ENCODE measurements at regions not wholly inside any gene's neighbourhood (a gene's known extent, or its start where the extent isn't known, plus 50 kb on each side); places are given as distances from the start of the nearest gene placed in this dataset.
"Not testable (repeated sequence)": the region's sequence is repeated elsewhere in the genome, so short reads cannot be mapped to it uniquely, and the experiment has no call there.

- Histone ChIP-seq H3K4me1 (ENCODE audit: insufficient read depth) (no peaks in the 10 kb centered on the region), H3K4me2 (ENCODE audit: unreplicated experiment) (no peak overlapping the region), H3K9ac (no peak overlapping the region), H3F3A (ENCODE audit: insufficient read depth) (no peaks in the 10 kb centered on the region), H3K36me3 (ENCODE audit: low read depth) (no peaks in the 10 kb centered on the region), H3K27me3 (replicated peaks; ENCODE audit: insufficient read depth) (no peaks in the 10 kb centered on the region), H3K27ac (no peak overlapping the region), H3K9me3 (ENCODE audit: low read depth) (peaks cover 12% of the 10 kb centered on the region), H2AFZ (no peak overlapping the region), H3K4me3 (no peak overlapping the region), H3K9me2 (ENCODE audit: insufficient read depth) (no peaks in the 10 kb centered on the region), H4K20me1 (ENCODE audit: insufficient read depth) (no peaks in the 10 kb centered on the region), H3K79me2 (ENCODE audit: insufficient read depth) (no peaks in the 10 kb centered on the region)
- no peak for DNase-seq
- TF ChIP-seq EZH2phosphoT487 (IDR thresholded peaks at IDR 0.05; ENCODE audit: insufficient read depth, low read depth) (no peak), EZH2 (IDR thresholded peaks at IDR 0.05; ENCODE audit: insufficient read depth, poor library complexity, severe bottlenecking) (no peak)
- in situ Hi-C loops (cut with MboI): no loop called here
These were observed 1513.9 kb upstream of the PCDH10 start for GRCh38 chr4:131635191-131635590.

GRCh38 chr4:131638781-131639180 is 1510.3 kb upstream of the PCDH10 start:
- H3K4me2 ChIP-seq (ENCODE audit: unreplicated experiment): no peak overlapping the region
- H3K9ac ChIP-seq: no peak overlapping the region
- no peaks in the 10 kb centered on the region for H3K79me2 ChIP-seq (ENCODE audit: insufficient read depth)
- H3K4me1 ChIP-seq (ENCODE audit: insufficient read depth): no peaks in the 10 kb centered on the region
- no peaks in the 10 kb centered on the region for H3F3A ChIP-seq (ENCODE audit: insufficient read depth)
- no peaks in the 10 kb centered on the region for H3K9me2 ChIP-seq (ENCODE audit: insufficient read depth)
- no peaks in the 10 kb centered on the region for H4K20me1 ChIP-seq (ENCODE audit: insufficient read depth)
- no peaks in the 10 kb centered on the region for H3K36me3 ChIP-seq (ENCODE audit: low read depth)
- no peaks in the 10 kb centered on the region for H3K27me3 ChIP-seq (replicated peaks; ENCODE audit: insufficient read depth)
- WGBS, 2 experiments (ENCODE audit: low coverage in 1 of 2, low lambda C conversion rate in 2 of 2, missing lambda C conversion rate in 2 of 2): 33% methylated on average over 2 of the region's 2 CpGs
- DNase-seq: no peak
- TF ChIP-seq EZH2phosphoT487 (IDR thresholded peaks at IDR 0.05; ENCODE audit: insufficient read depth, low read depth): no peak
- no peak for TF ChIP-seq EZH2 (IDR thresholded peaks at IDR 0.05; ENCODE audit: insufficient read depth, poor library complexity, severe bottlenecking)
- in situ Hi-C loops (cut with MboI): no loop called here
- H2AFZ ChIP-seq: no peak overlapping the region
- no peak overlapping the region for H3K4me3 ChIP-seq
- H3K9me3 ChIP-seq (ENCODE audit: low read depth): peaks cover 12% of the 10 kb centered on the region
- H3K27ac ChIP-seq: no peak overlapping the region

GRCh38 chr4:131644619-131645018 is 1504.5 kb upstream of the PCDH10 start:
- Histone ChIP-seq H3K4me1 (ENCODE audit: insufficient read depth) (no peaks in the 10 kb centered on the region), H3K27ac (no peak overlapping the region), H4K20me1 (ENCODE audit: insufficient read depth) (no peaks in the 10 kb centered on the region), H3K4me3 (no peak overlapping the region), H3K4me2 (ENCODE audit: unreplicated experiment) (no peak overlapping the region), H3K9ac (no peak overlapping the region), H3K79me2 (ENCODE audit: insufficient read depth) (no peaks in the 10 kb centered on the region), H3K27me3 (replicated peaks; ENCODE audit: insufficient read depth) (no peaks in the 10 kb centered on the region), H3K9me3 (ENCODE audit: low read depth) (peaks cover 3% of the 10 kb centered on the region), H3K36me3 (ENCODE audit: low read depth) (no peaks in the 10 kb centered on the region), H3F3A (ENCODE audit: insufficient read depth) (no peaks in the 10 kb centered on the region), H3K9me2 (ENCODE audit: insufficient read depth) (no peaks in the 10 kb centered on the region), H2AFZ (no peak overlapping the region)
- in situ Hi-C loops (cut with MboI): no loop called here
- no peak for DNase-seq
- 0 to 3% methylated on average over 1 of the region's 1 CpG for WGBS, 2 experiments (ENCODE audit: low coverage in 1 of 2, low lambda C conversion rate in 2 of 2, missing lambda C conversion rate in 2 of 2)
- TF ChIP-seq EZH2phosphoT487 (IDR thresholded peaks at IDR 0.05; ENCODE audit: insufficient read depth, low read depth) (no peak), EZH2 (IDR thresholded peaks at IDR 0.05; ENCODE audit: insufficient read depth, poor library complexity, severe bottlenecking) (no peak)

GRCh38 chr4:131649227-131649626 is 1499.9 kb upstream of the PCDH10 start:
- Histone ChIP-seq H4K20me1 (ENCODE audit: insufficient read depth) (no peaks in the 10 kb centered on the region), H3K79me2 (ENCODE audit: insufficient read depth) (no peaks in the 10 kb centered on the region), H3K36me3 (ENCODE audit: low read depth) (no peaks in the 10 kb centered on the region), H3K9ac (no peak overlapping the region), H3K4me2 (ENCODE audit: unreplicated experiment) (no peak overlapping the region), H2AFZ (no peak overlapping the region), H3K9me3 (ENCODE audit: low read depth) (no peaks in the 10 kb centered on the region), H3F3A (ENCODE audit: insufficient read depth) (no peaks in the 10 kb centered on the region), H3K27ac (no peak overlapping the region), H3K9me2 (ENCODE audit: insufficient read depth) (no peaks in the 10 kb centered on the region), H3K4me3 (no peak overlapping the region), H3K27me3 (replicated peaks; ENCODE audit: insufficient read depth) (no peaks in the 10 kb centered on the region), H3K4me1 (ENCODE audit: insufficient read depth) (no peaks in the 10 kb centered on the region)
- WGBS, 2 experiments (ENCODE audit: low coverage in 1 of 2, low lambda C conversion rate in 2 of 2, missing lambda C conversion rate in 2 of 2): 32 to 42% methylated on average over 2 of the region's 2 CpGs
- DNase-seq: no peak
- TF ChIP-seq EZH2 (IDR thresholded peaks at IDR 0.05; ENCODE audit: insufficient read depth, poor library complexity, severe bottlenecking) (no peak), EZH2phosphoT487 (IDR thresholded peaks at IDR 0.05; ENCODE audit: insufficient read depth, low read depth) (no peak)
- in situ Hi-C loops (cut with MboI): no loop called here

GRCh38 chr4:131650951-131651350 is 1498.1 kb upstream of the PCDH10 start:
- no peak overlapping the region for H3K9ac ChIP-seq
- WGBS, 2 experiments (ENCODE audit: low coverage in 1 of 2, low lambda C conversion rate in 2 of 2, missing lambda C conversion rate in 2 of 2): 22 to 23% methylated on average over 2 of the region's 2 CpGs
- no peaks in the 10 kb centered on the region for H3K36me3 ChIP-seq (ENCODE audit: low read depth)
- no peaks in the 10 kb centered on the region for H3F3A ChIP-seq (ENCODE audit: insufficient read depth)
- no peak overlapping the region for H2AFZ ChIP-seq
- no peak overlapping the region for H3K4me2 ChIP-seq (ENCODE audit: unreplicated experiment)
- no peaks in the 10 kb centered on the region for H3K4me1 ChIP-seq (ENCODE audit: insufficient read depth)
- no peaks in the 10 kb centered on the region for H3K27me3 ChIP-seq (replicated peaks; ENCODE audit: insufficient read depth)
- in situ Hi-C loops (cut with MboI): no loop called here
- no peak for TF ChIP-seq EZH2 (IDR thresholded peaks at IDR 0.05; ENCODE audit: insufficient read depth, poor library complexity, severe bottlenecking)
- TF ChIP-seq EZH2phosphoT487 (IDR thresholded peaks at IDR 0.05; ENCODE audit: insufficient read depth, low read depth): no peak
- H3K9me3 ChIP-seq (ENCODE audit: low read depth): no peaks in the 10 kb centered on the region
- no peak overlapping the region for H3K27ac ChIP-seq
- DNase-seq: no peak
- H3K79me2 ChIP-seq (ENCODE audit: insufficient read depth): no peaks in the 10 kb centered on the region
- H4K20me1 ChIP-seq (ENCODE audit: insufficient read depth): no peaks in the 10 kb centered on the region
- H3K4me3 ChIP-seq: no peak overlapping the region
- H3K9me2 ChIP-seq (ENCODE audit: insufficient read depth): no peaks in the 10 kb centered on the region

- not testable (repeated sequence) for H3K9me3 ChIP-seq (ENCODE audit: low read depth)
These were observed 1465.8 kb upstream of the PCDH10 start for GRCh38 chr4:131683314-131683713.

More at GRCh38 chr4:131683314-131683713, 1465.8 kb upstream of the PCDH10 start:
- H3K9ac ChIP-seq; H3K27ac ChIP-seq; H4K20me1 ChIP-seq (ENCODE audit: insufficient read depth); H3K4me3 ChIP-seq; DNase-seq; H3K79me2 ChIP-seq (ENCODE audit: insufficient read depth); H2AFZ ChIP-seq; H3K4me2 ChIP-seq (ENCODE audit: unreplicated experiment); H3K4me1 ChIP-seq (ENCODE audit: insufficient read depth); H3K36me3 ChIP-seq (ENCODE audit: low read depth); H3K9me2 ChIP-seq (ENCODE audit: insufficient read depth); H3F3A ChIP-seq (ENCODE audit: insufficient read depth); H3K27me3 ChIP-seq (replicated peaks; ENCODE audit: insufficient read depth); in situ Hi-C loops (cut with MboI): not testable (repeated sequence)
- WGBS, 2 experiments (ENCODE audit: low coverage in 1 of 2, low lambda C conversion rate in 2 of 2, missing lambda C conversion rate in 2 of 2): 9 to 27% methylated on average over 3 of the region's 3 CpGs

Data from GM23248 (cell line).